DMS53 (cell line): ENCODE measurements at regions not wholly inside any gene's neighbourhood (a gene's known extent, or its start where the extent isn't known, plus 50 kb on each side); places are given as distances from the start of the nearest gene placed in this dataset.

ENCODE experiments used
- DNase-seq: peaks from one replicate; lab custom pipeline; 2025; lab: John Stamatoyannopoulos, UW

DNA sequence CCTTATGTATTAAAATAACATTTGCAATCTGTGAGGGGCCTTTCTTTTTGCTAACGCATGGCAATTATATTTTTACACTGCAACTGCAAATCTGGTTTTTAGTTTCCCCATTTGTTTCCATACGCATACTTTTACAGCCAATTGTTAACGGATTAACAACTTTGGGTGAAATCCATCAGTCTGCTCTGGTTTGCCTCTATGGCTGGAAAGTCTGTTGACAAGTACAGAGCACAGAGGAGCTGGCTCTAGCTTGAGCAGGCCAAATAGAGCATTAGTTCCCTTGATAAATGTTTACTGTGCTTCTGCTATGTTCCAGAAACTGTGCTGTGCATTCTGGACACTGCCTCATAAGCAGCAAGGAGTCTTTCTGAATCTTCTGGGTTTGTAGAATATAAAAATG lies 400.4 kb upstream of the KIF2A start:
- DNase-seq = no peak

GRCh38 chr5:61906820-61907219 lies 399.2 kb upstream of the KIF2A start:
- DNase-seq = no peak

GRCh38 chr5:61907995-61908394 lies 398.0 kb upstream of the KIF2A start:
- DNase-seq = no peak

- DNase-seq = peak; percentile 4
Measured at GRCh38 chr5:61910771-61911170, 395.2 kb upstream of the KIF2A start.

- no peak for DNase-seq
Measured at GRCh38 chr5:61912559-61912958, 393.4 kb upstream of the KIF2A start.

DNA sequence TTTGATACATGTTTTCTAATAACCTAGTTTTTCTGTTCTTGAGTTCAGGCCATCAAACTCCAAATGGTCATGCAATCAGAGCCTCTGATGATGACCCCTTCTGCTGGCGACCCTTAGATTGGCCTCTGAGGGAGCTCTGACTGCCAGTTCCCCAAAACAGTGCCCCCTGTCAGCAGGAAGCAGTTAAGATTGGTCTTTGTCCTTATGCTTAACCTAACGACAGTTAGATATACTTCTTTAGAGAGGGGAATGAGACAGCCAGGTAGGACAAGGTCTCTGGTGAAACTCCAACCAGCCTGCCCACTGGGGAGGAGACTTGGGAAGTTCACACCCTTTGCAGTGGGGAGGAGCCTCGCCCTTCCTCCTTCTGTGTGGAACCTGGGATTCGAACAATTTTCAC lies 390.4 kb upstream of the KIF2A start:
- no peak for DNase-seq

- no peak for DNase-seq
Measured at GRCh38 chr5:61916621-61917620, 389.1 kb upstream of the KIF2A start.

DNA sequence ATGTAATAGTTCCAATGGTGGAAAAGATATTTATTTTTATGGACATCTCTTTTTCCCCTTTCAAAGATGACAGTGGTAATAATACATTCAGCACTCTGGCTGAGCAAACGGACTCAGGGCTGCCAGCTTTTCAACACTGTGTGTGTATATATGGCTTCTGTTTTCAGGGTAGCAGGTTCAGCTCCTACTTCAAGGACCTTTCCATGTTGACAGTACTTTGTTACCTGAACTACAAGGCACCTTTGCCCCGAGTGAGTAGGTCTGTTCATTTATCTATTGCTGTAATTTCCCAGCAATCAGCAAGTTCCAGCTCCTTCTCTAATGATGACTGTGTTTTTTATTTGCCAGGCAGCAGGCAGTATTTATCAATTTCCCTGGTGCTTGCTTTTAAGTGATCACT lies 387.4 kb upstream of the KIF2A start:
- no peak for DNase-seq

GRCh38 chr5:61919920-61920319 lies 386.1 kb upstream of the KIF2A start:
- DNase-seq = peak; percentile 61

GRCh38 chr5:61924251-61924650 lies 381.8 kb upstream of the KIF2A start:
- DNase-seq = no peak

GRCh38 chr5:61926911-61927310 lies 379.1 kb upstream of the KIF2A start:
- no peak for DNase-seq

GRCh38 chr5:61931236-61931635 lies 374.8 kb upstream of the KIF2A start:
- no peak for DNase-seq

DNA sequence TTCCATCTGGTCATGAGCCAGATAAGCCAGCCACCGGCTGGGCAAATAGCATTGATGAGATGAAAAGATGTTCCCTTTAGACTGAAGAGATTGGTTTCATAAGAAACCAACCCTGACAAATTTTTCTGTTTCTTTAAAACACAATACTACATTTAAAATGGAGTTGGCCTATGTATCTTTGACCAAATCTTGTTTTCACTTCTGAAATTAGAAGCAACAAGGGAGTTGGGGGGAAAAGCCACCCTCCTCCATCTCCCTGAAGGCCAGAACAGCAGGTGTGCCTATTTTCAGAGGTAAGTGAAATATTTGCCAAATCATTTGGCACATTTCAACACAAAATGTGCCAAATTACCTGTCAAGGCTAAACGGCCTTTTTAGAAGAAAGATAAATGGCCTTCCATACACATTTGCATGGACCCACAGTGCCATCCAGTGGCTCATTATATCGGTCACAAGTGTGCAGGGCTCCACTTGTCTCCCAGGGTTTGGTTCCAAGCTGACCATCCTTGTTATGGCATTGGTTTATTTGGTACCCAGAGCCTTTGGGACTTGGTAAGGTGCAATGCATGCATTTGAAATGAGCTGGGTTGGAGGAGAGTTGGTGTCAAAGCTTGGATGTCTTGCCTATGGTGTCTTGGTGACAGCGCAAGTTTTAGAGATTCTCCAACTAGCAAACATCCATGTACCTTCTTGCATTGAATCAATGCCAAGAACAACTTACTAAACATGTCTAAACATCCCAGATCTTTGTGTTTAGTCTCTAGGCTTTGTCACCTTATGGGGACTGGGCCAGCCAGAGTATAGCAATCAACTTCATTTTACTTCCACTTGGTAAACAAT lies 372.0 kb upstream of the KIF2A start:
- peak; percentile 79 for DNase-seq

GRCh38 chr5:61941637-61942036 lies 364.4 kb upstream of the KIF2A start:
- no peak for DNase-seq

GRCh38 chr5:61942462-61943049 lies 363.4 kb upstream of the KIF2A start:
- DNase-seq = no peak

- DNase-seq = no peak
Measured at GRCh38 chr5:61943713-61944112, 362.3 kb upstream of the KIF2A start.

DNA sequence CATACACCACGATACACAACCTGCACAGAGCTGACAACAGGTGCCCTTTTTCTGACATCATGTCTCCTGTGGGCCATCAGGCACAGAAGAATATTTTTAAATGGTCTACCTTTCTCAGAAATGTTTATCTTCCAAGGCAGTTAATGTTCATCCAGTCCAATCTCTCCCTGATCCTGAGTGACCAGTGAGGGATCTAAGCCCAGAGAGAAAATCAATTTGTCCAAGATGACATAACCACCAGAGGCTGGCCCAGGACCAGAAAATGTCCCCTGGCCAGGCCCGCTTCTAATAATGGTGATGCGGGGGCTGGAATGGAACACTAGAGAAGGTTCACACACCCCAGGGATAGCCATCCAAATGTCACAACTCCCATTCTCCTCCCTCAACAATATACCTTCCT lies 357.9 kb upstream of the KIF2A start:
- no peak for DNase-seq

GRCh38 chr5:61949054-61949678 lies 356.8 kb upstream of the KIF2A start:
- DNase-seq = no peak

DNA sequence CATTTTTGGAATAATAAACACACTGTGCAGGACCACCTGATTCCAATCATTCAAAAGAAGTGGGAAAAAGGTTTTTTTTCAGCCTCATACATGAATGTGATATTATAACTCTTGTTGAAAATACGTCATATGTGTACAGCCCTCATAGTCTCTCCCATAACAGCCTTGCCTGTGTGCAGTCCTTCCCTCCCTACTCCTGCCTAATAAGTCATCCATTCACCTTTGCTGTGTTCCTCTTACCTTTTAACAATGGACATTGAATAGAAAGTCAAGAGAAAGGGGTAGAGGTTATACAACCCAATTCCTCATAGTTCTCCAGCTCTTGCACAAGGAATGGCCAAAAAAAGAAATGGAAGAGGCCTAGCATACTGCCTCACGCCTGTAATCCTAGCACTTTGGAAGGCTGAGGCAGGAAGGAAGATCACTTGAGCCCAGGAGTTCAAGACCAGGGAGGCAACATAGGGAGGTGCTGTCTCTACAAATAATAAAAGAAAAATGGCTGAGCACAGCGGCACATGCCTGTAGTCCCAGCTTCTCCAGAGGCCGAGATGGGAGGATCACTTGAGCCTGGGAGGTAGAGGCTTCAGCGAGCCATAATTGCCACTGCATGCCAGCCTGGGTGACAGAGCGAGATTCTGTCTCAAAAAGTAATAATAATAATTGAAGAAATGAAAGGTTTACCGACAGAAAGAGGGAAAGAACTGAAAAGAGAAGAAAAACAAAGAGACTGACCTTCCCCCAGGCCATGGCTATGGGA lies 356.1 kb upstream of the KIF2A start:
- DNase-seq = no peak

GRCh38 chr5:61951295-61951694 lies 354.7 kb upstream of the KIF2A start:
- no peak for DNase-seq

GRCh38 chr5:61953913-61954312 lies 352.1 kb upstream of the KIF2A start:
- DNase-seq = no peak
